HL-60/S4 treated with phorbol 12-myristate 13-acetate at 8.2 ng/mL for 4 days and 3 days (cell line): ENCODE measurements at regions not wholly inside any gene's neighbourhood (a gene's known extent, or its start where the extent isn't known, plus 50 kb on each side); places are given as distances from the start of the nearest gene placed in this dataset.

Experiments used
- in situ Hi-C: fragments of 300-500 bp; cut with MboI; formaldehyde crosslinking; loops from 2 replicates; pipeline ENCODE4 v1.15.0; 2022; ENCODE audit warnings: low sequenced_read_pairs

DNA sequence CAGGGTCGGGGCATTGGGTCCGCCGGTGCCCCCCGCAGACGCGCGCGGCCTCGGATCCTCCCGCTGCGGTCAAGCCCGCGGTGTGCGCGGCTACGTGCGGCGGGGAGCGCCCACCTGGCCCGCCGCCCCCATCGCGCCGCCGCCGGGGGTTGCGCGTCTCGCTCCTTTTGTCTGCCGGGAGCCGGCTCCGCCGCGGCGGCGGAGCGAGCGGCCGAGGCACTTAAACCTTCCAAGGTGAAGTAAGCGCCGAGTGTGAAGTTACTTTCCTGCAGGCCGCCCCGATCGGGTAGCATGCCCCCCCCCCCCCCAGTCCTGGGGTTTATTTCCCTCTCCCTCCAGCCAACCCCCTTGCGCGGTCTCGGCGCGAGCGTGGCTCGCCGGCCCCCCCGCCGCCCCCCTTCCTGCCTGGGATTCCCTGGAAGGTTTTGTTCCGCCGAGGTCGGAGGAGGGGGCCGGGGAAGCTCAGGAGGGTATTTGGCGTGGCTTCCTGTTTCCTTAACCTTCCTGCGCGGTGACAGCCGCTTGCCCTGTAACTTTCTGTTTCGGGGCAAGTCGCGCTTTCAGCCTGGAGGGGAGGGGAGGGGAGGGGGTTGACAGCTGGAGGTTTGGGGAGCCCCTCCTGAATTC, 56.6 kb upstream of the GSE1 start:
- in situ Hi-C loops = no loop called here

DNA sequence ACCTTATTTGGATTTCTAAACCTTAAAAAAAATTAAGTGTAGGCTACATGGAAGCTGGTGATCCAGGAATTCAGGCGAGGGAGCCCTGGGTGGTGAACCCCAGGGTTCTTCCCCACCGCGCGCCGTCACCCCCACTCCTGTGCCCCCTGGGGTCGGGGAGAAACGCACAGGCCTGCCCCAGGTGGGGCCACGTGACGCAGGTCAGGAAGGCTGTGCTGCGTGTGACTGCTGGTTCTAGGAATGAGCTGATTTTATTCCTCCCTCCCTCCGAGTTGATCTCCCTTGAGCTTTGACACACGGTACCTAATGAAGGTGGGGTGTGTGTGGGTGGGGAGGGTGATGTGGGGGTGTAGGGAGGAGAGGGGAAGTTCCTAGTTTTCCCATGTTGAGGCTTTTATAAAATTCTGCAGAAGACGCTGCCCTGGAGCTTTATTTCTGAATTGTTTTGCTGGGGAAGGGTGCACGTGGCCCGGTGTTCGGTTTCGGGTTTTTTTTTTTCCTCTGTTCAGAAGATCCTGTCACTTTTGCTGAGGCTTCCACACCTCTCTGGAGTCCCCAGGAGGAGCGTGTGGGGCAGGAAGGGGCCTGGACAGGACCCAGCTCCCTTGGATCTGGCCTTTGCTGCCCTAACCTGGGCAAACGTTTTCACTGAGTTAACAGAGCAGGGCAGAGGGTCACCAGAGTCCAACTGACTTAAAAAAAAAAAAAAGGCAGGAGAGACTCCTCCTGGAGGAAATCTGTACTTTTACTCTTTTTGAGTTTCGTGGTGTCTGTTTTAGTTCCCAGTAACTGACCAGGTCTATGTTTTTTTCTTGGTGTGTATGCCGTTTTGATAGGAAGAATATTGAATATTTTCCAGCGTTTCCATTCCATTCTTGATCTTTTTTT, 55.8 kb upstream of the GSE1 start:
- in situ Hi-C loops = no loop called here

DNA sequence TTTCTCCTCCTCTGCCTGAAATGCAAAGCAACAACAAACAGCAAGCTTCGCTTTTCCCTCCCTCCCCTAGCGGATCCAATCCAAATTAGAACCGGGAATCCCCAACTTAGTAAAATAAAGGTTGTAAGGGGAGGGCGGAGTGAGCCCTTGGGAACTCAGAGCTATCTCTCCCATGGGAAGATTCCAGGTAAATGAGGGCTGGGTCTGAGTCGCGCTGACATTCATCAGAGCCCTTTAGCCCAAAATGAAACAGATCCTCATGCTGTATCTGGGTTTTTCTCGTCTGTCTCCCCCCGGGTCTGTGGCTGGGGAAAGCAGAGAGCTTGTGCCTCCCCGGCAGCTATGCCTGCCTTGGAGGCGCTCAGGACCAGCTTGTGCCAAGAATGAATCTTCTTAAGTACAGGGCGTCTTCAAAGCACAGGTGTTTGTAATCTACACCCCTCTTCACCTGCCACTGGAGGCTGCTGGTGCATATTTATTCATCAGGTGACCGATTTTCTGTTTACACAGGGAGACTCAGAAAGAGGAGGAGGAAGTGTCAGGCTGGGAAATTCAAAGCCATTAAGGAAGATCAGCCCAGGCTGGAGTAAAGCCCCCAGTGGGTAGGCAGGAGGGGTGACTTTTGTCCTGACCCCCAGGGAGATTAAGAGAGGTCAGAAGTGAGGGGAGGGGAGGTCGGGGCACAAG, 55.0 kb upstream of the GSE1 start:
- in situ Hi-C loops = no loop called here

DNA sequence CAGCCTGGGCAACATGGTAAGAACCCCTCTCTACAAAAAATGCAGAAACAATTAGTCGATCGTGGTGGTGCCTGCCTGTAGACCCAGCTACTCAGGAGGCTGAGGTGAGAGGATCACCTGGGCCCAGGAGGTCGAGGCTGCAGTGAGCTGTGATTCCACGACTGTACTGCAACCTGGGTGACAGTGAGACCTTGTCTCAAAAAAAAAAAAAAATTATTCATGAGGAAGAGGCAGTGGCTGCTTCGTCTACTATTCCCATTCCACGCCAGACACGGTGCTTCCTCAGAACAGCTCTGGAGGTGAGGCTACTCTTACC, 52.2 kb upstream of the GSE1 start:
- in situ Hi-C loops = no loop called here

DNA sequence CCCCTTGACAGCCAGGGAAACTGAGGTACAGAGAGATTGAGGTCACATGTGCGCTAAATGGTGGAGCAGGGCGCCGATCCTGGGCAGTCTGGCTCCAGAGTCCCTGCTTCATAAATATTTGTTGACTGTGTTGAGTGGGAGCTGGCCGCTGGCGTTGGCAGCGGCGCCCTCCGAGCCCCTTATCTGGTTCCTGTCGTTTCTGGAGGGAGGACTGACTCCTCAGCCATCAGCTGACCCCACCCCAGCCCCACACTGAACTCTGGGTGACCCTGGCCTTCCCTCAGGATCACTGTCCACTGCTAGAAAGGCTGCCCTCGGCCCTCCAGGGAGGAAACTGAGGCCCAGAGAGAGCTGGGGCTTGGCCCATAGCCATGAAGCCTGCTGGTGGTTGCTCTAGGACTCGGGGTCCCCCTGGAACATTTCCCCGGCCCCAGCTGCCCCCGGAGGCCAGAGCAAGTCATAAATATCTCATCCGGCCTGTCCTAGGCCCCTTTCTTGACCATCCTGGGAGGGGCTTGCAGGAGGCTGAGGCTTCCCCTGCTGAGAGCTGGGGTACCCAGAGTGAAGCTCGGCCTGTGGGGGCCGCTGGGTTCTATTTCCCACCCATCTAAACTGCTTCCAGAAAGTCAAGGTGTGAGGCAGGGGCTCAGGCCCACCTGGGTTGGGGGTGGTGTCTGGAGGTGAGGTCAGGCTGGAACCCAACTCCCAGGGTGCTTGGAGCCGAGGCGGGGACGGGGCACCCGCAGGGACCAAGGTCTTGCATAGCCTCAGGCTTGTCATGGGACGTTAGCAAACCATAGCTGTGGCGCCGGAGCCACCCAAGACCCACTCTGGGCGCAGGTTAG, 51.7 kb upstream of the GSE1 start:
- in situ Hi-C loops = no loop called here

DNA sequence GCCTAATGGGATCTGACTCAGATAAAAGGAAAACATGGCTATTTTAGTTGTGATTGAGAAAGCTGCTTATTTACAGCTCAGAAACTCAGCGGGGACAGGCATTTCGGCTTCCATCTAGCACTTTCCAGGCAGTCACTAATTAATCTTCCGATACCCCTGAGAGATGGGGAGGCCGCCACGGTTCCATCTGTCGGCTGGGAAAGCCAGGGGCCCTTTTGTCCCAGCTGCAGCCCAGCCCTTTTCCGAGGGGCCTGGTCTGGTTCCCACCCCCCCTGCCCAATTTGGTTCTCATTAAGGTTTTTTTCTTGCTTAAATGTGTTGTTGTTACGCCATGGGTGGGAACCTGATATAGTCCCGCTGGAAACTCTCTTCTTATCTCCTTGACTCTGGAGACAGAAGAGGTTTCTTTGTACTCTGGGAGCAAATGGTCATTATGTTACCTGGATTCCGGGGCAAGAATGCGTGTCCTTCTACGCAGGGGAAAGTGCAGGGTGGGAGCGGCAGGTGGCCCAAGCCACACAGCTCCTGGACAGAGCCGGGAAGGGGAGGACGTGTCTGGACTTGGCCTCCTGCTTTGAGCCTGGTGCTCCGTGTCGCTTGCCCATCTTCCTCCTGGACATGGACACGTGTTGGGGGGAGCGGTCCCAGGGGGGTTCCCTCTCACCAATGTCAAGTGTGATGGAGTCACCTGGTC, 50.9 kb upstream of the GSE1 start:
- in situ Hi-C loops = no loop called here

DNA sequence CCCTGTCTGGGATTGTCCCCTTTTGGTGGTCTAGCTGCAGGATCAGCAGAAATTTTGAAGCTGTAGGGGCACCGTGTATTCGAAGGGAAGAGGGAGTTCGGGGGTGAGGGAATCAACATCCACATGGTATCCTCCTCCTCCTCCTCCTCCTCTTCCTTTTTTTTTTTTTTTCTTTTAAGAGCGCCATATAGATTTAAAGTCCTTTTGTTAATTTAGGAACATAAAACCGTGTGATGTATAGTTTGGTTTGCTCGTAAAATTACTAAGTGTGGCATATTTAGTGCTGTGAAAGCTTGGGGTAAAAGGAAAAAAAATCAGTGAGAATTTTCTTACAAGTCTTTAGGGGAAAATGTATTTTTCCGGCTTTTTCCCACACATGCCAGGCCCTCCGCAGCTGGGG, 50.1 kb upstream of the GSE1 start:
- in situ Hi-C loops = no loop called here
